Stomach (tissue), 4 donors: ENCODE measurements at regions not wholly inside any gene's neighbourhood (a gene's known extent, or its start where the extent isn't known, plus 50 kb on each side); places are given as distances from the start of the nearest gene placed in this dataset.

Experiments
- EP300 ChIP-seq: sonication (generic); formaldehyde crosslinking; IDR thresholded peaks from one replicate; pipeline ENCODE4 v1.6.1; 2017; ENCODE audit warnings: antibody characterized with exemption
- POLR2A ChIP-seq, 4 donors: fragments of 450-650 bp; IDR thresholded peaks; one replicate each; pipeline ENCODE4 v1.6.1; 2016; ENCODE audit warnings: antibody characterized with exemption in 4 of 4, control low read depth in 2 of 4, mild to moderate bottlenecking in 1 of 4, moderate library complexity in 1 of 4
- TF ChIP-seq, protein P1 (sequence below), 7 experiments: fragments of 450-650 bp in 4 of 7; fragments of 200-600 bp in 3 of 7; sonication (generic) in 3 of 7; IDR thresholded peaks; one replicate each; pipeline ENCODE4 v1.5.1; 2016 to 2019; ENCODE audit warnings: antibody characterized with exemption in 7 of 7, control low read depth in 2 of 7, mild to moderate bottlenecking in 1 of 7

DNA sequence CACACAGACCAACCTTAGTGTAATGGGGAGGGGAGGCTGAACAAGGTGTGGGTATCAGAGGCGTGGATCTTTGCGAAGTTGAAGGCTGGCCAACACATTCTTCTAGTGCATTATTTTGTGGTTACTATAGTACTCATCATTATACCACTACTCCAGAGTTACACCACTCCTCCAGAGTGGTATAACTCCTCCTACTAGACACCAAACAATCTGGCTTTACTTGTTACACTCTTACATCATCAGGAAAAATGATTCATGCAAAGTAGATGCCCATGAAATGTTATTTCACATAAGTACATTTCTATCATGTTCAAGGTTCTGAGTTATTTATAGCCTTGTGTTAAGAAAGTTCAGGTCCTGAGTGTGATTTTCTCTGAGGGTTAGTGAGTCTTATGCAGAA, 443.1 kb upstream of the OPRM1 start:
- TF ChIP-seq, protein P1, sequence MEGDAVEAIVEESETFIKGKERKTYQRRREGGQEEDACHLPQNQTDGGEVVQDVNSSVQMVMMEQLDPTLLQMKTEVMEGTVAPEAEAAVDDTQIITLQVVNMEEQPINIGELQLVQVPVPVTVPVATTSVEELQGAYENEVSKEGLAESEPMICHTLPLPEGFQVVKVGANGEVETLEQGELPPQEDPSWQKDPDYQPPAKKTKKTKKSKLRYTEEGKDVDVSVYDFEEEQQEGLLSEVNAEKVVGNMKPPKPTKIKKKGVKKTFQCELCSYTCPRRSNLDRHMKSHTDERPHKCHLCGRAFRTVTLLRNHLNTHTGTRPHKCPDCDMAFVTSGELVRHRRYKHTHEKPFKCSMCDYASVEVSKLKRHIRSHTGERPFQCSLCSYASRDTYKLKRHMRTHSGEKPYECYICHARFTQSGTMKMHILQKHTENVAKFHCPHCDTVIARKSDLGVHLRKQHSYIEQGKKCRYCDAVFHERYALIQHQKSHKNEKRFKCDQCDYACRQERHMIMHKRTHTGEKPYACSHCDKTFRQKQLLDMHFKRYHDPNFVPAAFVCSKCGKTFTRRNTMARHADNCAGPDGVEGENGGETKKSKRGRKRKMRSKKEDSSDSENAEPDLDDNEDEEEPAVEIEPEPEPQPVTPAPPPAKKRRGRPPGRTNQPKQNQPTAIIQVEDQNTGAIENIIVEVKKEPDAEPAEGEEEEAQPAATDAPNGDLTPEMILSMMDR (IDR thresholded peaks at IDR 0.05): no peak
- TF ChIP-seq POLR2A (IDR thresholded peaks at IDR 0.05) (no peak), EP300 (no peak)
